Mesendoderm (in vitro differentiated cells): ENCODE measurements at regions not wholly inside any gene's neighbourhood (a gene's known extent, or its start where the extent isn't known, plus 50 kb on each side); places are given as distances from the start of the nearest gene placed in this dataset.

ENCODE experiments used
- DNase-seq: peaks from one replicate; pipeline ENCODE4 v3.0.0; 2013
- H2AK5ac ChIP-seq: 2 replicates; pipeline ENCODE4 v1.6.1; 2013; ENCODE audit warnings: low read length, inconsistent platforms
- H2BK120ac ChIP-seq: 2 replicates; pipeline ENCODE4 v1.6.1; 2013; ENCODE audit warnings: low read depth, mild to moderate bottlenecking, low read length, moderate library complexity, mixed read lengths
- H2BK15ac ChIP-seq: replicated peaks from 2 replicates; pipeline ENCODE4 v1.6.1; 2013; ENCODE audit warnings: low read depth, mild to moderate bottlenecking, moderate library complexity
- H2BK5ac ChIP-seq: 2 replicates; pipeline ENCODE4 v1.6.1; 2013; ENCODE audit warnings: low read length, inconsistent platforms
- H3K18ac ChIP-seq: 2 replicates; pipeline ENCODE4 v1.6.1; 2013; ENCODE audit warnings: mild to moderate bottlenecking, low read length, mixed read lengths
- H3K23ac ChIP-seq: one replicate; pipeline ENCODE4 v1.6.1; 2013; ENCODE audit warnings: low read length
- H3K27ac ChIP-seq: 2 replicates; pipeline ENCODE4 v1.5.1; 2013; ENCODE audit warnings: low read depth, mild to moderate bottlenecking, inconsistent platforms, low read length, moderate library complexity
- H3K27me3 ChIP-seq: 2 replicates; pipeline ENCODE4 v1.6.1; 2013; ENCODE audit warnings: low read length, control low read depth, mild to moderate bottlenecking, inconsistent platforms; ENCODE audit not compliant: insufficient read depth, poor library complexity
- H3K36me3 ChIP-seq: 2 replicates; pipeline ENCODE4 v1.6.1; 2013; ENCODE audit warnings: low read length, inconsistent platforms; ENCODE audit not compliant: control insufficient read depth, insufficient read depth
- H3K4ac ChIP-seq: one replicate; pipeline ENCODE4 v1.6.1; 2013; ENCODE audit warnings: low read depth, mild to moderate bottlenecking, low read length, moderate library complexity
- H3K4me1 ChIP-seq: 2 replicates; pipeline ENCODE4 v1.6.1; 2013; ENCODE audit warnings: low read depth, low read length, inconsistent platforms; ENCODE audit not compliant: control insufficient read depth
- H3K4me2 ChIP-seq: 2 replicates; pipeline ENCODE4 v1.6.1; 2013; ENCODE audit warnings: low read length
- H3K4me3 ChIP-seq: 2 replicates; pipeline ENCODE4 v1.5.1; 2013; ENCODE audit warnings: mild to moderate bottlenecking, low read length
- H3K56ac ChIP-seq: one replicate; pipeline ENCODE4 v1.6.1; 2013; ENCODE audit warnings: low read length
- H3K79me1 ChIP-seq: 2 replicates; pipeline ENCODE4 v1.6.1; 2013; ENCODE audit warnings: low read length, inconsistent platforms
- H3K79me2 ChIP-seq: 2 replicates; pipeline ENCODE4 v1.6.1; 2013; ENCODE audit warnings: mild to moderate bottlenecking, low read length; ENCODE audit not compliant: control insufficient read depth, insufficient read depth
- H3K9ac ChIP-seq: 2 replicates; pipeline ENCODE4 v1.6.1; 2013; ENCODE audit warnings: low read length, inconsistent platforms
- H4K5ac ChIP-seq: one replicate; pipeline ENCODE4 v1.6.1; 2013; ENCODE audit warnings: low read length
- H4K8ac ChIP-seq: one replicate; pipeline ENCODE4 v1.6.1; 2013; ENCODE audit warnings: low read depth, mild to moderate bottlenecking, control low read depth, low read length, moderate library complexity
- WGBS: extraction: QIAGEN DNeasy Blood & Tissue Kit; methylation state at CpG from one replicate; pipeline ENCODE4 v1.1.7; 2013; ENCODE audit warnings: low lambda C conversion rate, missing lambda C conversion rate; ENCODE audit not compliant: insufficient coverage; ENCODE audit errors: extremely low coverage; 5-methylcytosine and 5-hydroxymethylcytosine counted together

- no peak overlapping the region for H2BK5ac ChIP-seq
- H3K79me1 ChIP-seq: no peaks in the 10 kb centered on the region
- H2BK15ac ChIP-seq: no peak overlapping the region
- no peak overlapping the region for H3K18ac ChIP-seq
- no peak overlapping the region for H2AK5ac ChIP-seq
- no peaks in the 10 kb centered on the region for H3K27me3 ChIP-seq
- H3K23ac ChIP-seq: no peak overlapping the region
- no peaks in the 10 kb centered on the region for H3K79me2 ChIP-seq
- no CpG with 5 or more reads among the region's 1 CpG for WGBS
- no peak overlapping the region for H2BK120ac ChIP-seq
- no peak overlapping the region for H3K4ac ChIP-seq
- DNase-seq: no peak
- no peak overlapping the region for H3K4me3 ChIP-seq
- no peak overlapping the region for H3K9ac ChIP-seq
- H3K4me1 ChIP-seq: no peaks in the 10 kb centered on the region
- no peak overlapping the region for H4K5ac ChIP-seq
- no peak overlapping the region for H4K8ac ChIP-seq
- H3K4me2 ChIP-seq: no peak overlapping the region
- H3K56ac ChIP-seq: no peak overlapping the region
- no peak overlapping the region for H3K27ac ChIP-seq
- H3K36me3 ChIP-seq: no peaks in the 10 kb centered on the region
Observed at GRCh38 chrX:4150259-4150658, 436.8 kb upstream of the PRKX start.

DNA sequence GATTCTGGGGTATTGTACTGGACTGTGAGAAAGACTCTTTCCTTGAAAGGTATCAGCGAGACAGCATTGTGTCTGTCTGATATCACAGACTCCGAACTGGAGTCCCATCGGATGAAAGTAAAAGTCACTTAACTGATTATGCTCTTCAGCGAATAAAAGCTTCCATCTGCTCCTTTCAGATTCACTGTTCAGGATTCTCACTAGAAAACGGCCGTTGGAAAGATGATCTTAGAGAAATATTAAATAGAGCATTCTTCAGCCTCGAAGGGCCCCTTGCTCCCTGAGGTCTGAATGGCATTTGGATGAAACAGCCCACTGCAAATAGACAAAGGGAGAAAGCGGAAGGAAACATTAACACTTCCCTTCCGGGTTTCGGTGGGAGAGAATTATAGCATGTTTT, 416.2 kb upstream of the PRKX start:
- H3K27ac ChIP-seq: no peak overlapping the region

DNA sequence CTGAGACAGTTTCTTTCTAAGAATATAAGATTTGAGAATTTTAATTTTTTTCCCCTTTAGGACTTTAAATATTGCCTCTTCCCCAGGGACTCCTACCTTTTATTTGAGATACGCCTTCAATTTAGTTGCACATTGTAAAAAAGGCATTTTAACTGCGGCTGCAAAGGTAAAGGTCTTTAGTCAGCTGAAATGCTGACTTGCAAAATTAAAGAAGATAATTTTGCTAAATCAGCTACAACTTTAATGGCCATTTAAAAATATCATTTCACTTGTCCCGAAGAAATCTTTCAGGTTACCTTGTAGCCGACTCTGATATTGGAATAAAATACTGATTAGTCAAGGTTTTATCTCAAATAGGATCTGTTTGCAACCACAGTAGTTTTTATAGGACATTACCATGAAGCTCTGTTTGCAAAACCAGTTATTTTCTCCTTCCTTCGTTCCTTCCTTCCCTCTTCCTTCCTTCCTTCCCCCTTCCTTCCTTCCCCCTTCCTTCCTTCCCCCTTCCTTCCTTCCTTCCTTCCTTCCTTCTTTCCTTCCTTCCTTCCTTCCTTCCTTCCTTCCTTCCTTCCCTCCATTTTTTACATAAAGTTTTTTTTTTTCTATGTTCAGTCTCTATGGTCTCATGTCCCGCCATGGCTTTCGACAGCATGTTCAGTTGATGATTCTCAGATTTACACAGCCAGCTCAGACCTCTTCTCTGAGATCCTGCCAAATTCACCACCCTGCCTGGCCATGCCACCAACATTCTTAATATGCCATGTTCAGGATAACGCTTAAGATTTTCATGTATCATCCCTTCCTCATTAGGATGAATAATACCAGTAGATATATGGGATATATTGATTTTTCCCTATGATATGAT, 405.4 kb upstream of the PRKX start:
- Histone ChIP-seq H3K79me1 (no peaks in the 10 kb centered on the region), H3K4ac (no peak overlapping the region), H3K56ac (no peak overlapping the region), H4K8ac (no peak overlapping the region), H3K4me2 (no peak overlapping the region), H3K4me1 (no peaks in the 10 kb centered on the region), H2BK5ac (no peak overlapping the region), H2AK5ac (no peak overlapping the region), H3K9ac (no peak overlapping the region), H3K27me3 (no peaks in the 10 kb centered on the region), H3K36me3 (no peaks in the 10 kb centered on the region), H2BK15ac (no peak overlapping the region), H3K27ac (no peak overlapping the region), H4K5ac (no peak overlapping the region), H3K4me3 (no peak overlapping the region), H3K23ac (no peak overlapping the region), H2BK120ac (no peak overlapping the region), H3K79me2 (no peaks in the 10 kb centered on the region), H3K18ac (no peak overlapping the region)
- WGBS: no CpG with 5 or more reads among the region's 8 CpGs
- no peak for DNase-seq

More for the DNA sequence above, 416.2 kb upstream of the PRKX start:
- Histone ChIP-seq H3K27me3 (no peaks in the 10 kb centered on the region), H4K5ac (no peak overlapping the region), H3K23ac (no peak overlapping the region), H2BK15ac (no peak overlapping the region), H3K56ac (no peak overlapping the region), H3K18ac (no peak overlapping the region), H3K79me1 (no peaks in the 10 kb centered on the region), H2BK5ac (no peak overlapping the region), H3K4me1 (no peaks in the 10 kb centered on the region), H2AK5ac (no peak overlapping the region), H3K4ac (no peak overlapping the region), H4K8ac (no peak overlapping the region), H2BK120ac (no peak overlapping the region), H3K4me2 (no peak overlapping the region), H3K4me3 (no peak overlapping the region), H3K79me2 (no peaks in the 10 kb centered on the region), H3K9ac (no peak overlapping the region), H3K36me3 (no peaks in the 10 kb centered on the region)
- no peak for DNase-seq
- WGBS: no CpG with 5 or more reads among the region's 10 CpGs

GRCh38 chrX:4110964-4111363, 397.5 kb upstream of the PRKX start:
- no CpG with 5 or more reads among the region's 2 CpGs for WGBS
- no peak overlapping the region for H4K5ac ChIP-seq
- no peaks in the 10 kb centered on the region for H3K36me3 ChIP-seq
- H2BK5ac ChIP-seq: no peak overlapping the region
- H3K27ac ChIP-seq: no peak overlapping the region
- H3K56ac ChIP-seq: no peak overlapping the region
- H3K4me3 ChIP-seq: no peak overlapping the region
- H3K9ac ChIP-seq: no peak overlapping the region
- H2BK120ac ChIP-seq: no peak overlapping the region
- H3K27me3 ChIP-seq: no peaks in the 10 kb centered on the region
- no peak overlapping the region for H3K18ac ChIP-seq
- no peak overlapping the region for H3K23ac ChIP-seq
- H4K8ac ChIP-seq: no peak overlapping the region
- H2BK15ac ChIP-seq: no peak overlapping the region
- H3K79me2 ChIP-seq: no peaks in the 10 kb centered on the region
- no peaks in the 10 kb centered on the region for H3K79me1 ChIP-seq
- H3K4me1 ChIP-seq: no peaks in the 10 kb centered on the region
- no peak overlapping the region for H2AK5ac ChIP-seq
- no peak for DNase-seq
- H3K4ac ChIP-seq: no peak overlapping the region
- H3K4me2 ChIP-seq: no peak overlapping the region

DNA sequence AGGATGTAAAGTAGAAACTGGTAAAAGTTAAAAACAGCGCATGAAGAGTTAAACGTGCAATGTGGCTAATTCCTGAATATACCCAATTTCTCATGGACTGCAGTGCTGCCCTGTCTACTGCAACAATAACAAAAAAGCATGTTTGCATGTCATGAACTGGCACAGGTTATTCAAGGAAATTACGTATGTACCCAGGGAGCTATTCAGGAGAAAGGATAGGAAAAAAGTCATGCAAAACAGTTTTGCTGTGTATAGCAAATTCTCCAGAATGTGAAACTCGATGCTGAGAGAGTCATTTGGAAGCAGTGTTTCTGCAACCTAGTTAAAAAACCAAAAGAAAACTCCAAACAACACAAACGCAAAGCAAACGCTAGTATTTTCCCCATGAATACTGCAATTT, 381.5 kb upstream of the PRKX start:
- WGBS: no CpG with 5 or more reads among the region's 6 CpGs
- no peaks in the 10 kb centered on the region for H3K79me2 ChIP-seq
- no peak overlapping the region for H2BK5ac ChIP-seq
- no peak overlapping the region for H2AK5ac ChIP-seq
- H3K4me1 ChIP-seq: no peaks in the 10 kb centered on the region
- no peaks in the 10 kb centered on the region for H3K79me1 ChIP-seq
- no peak overlapping the region for H3K4ac ChIP-seq
- no peak overlapping the region for H3K18ac ChIP-seq
- H4K8ac ChIP-seq: no peak overlapping the region
- no peak overlapping the region for H3K56ac ChIP-seq
- H3K36me3 ChIP-seq: no peaks in the 10 kb centered on the region
- H2BK15ac ChIP-seq: no peak overlapping the region
- H3K9ac ChIP-seq: no peak overlapping the region
- no peak overlapping the region for H4K5ac ChIP-seq
- no peaks in the 10 kb centered on the region for H3K27me3 ChIP-seq
- no peak overlapping the region for H3K23ac ChIP-seq
- no peak overlapping the region for H3K4me2 ChIP-seq
- H3K27ac ChIP-seq: no peak overlapping the region
- DNase-seq: no peak
- no peak overlapping the region for H3K4me3 ChIP-seq
- no peak overlapping the region for H2BK120ac ChIP-seq
